Dendritic cell treated with granulocyte-macrophage colony-stimulating factor and Interleukin-4, amounts not matched to agents 40 ng/mL and 50 ng/mL, for 4 days (primary cell): ENCODE measurements at regions not wholly inside any gene's neighbourhood (a gene's known extent, or its start where the extent isn't known, plus 50 kb on each side); places are given as distances from the start of the nearest gene placed in this dataset.

Experiments used
- H3K27ac Mint-ChIP-seq: one replicate; pipeline ENCODE4 v1.8.0; 2022; ENCODE audit warnings: mild to moderate bottlenecking, mixed read lengths
- H3K27me3 Mint-ChIP-seq: one replicate; pipeline ENCODE4 v1.8.0; 2022; ENCODE audit warnings: mild to moderate bottlenecking, mixed read lengths
- H3K36me3 Mint-ChIP-seq: one replicate; pipeline ENCODE4 v1.8.0; 2022; ENCODE audit warnings: low read depth, mixed read lengths
- H3K4me1 Mint-ChIP-seq: one replicate; pipeline ENCODE4 v1.8.0; 2022; ENCODE audit warnings: low read depth, mixed read lengths
- H3K4me3 Mint-ChIP-seq: one replicate; pipeline ENCODE4 v1.8.0; 2022; ENCODE audit warnings: mild to moderate bottlenecking, moderate library complexity, mixed read lengths
- H3K9me3 Mint-ChIP-seq: one replicate; pipeline ENCODE4 v1.8.0; 2022; ENCODE audit warnings: mixed read lengths
- intact Hi-C: fragments of 100-400 bp; cut with micrococcal nuclease; formaldehyde crosslinking; loops from one replicate; pipeline ENCODE4 v1.15.0; 2022

DNA sequence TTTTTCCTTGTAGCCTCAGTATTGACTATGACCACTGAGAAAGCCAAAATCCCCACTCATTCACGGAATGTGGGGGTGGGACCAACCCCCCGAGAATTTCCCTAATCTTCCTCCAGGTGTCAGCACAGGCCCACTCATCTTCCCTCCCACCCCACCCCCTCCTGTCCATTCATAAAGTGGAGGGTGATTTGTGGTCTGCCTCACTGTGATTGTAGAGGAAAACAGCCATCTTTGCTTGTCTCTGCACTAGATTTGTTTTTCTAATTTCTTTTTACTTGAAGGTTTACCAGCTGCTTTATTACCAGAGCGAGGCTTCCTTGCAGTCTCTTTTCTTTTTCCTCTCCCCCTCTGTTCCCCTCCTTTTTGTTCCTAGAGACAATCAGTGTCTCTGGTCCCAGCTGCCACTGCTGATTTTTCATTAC, 171.8 kb downstream of the ICOS start:
- intact Hi-C loops: no loop called here
- Mint-ChIP-seq H3K27ac (no peak overlapping the region), H3K9me3 (no peaks in the 10 kb centered on the region), H3K4me1 (peaks cover 22% of the 10 kb centered on the region), H3K27me3 (peaks cover 16% of the 10 kb centered on the region), H3K4me3 (no peak overlapping the region), H3K36me3 (no peaks in the 10 kb centered on the region)

- H3K4me3 Mint-ChIP-seq: no peak overlapping the region
- H3K4me1 Mint-ChIP-seq: peaks cover 22% of the 10 kb centered on the region
- intact Hi-C loops: no loop called here
- no peaks in the 10 kb centered on the region for H3K9me3 Mint-ChIP-seq
- H3K27me3 Mint-ChIP-seq: peaks cover 16% of the 10 kb centered on the region
- no peak overlapping the region for H3K27ac Mint-ChIP-seq
- no peaks in the 10 kb centered on the region for H3K36me3 Mint-ChIP-seq
Observed at GRCh38 chr2:204108781-204109295, 172.3 kb downstream of the ICOS start.

DNA sequence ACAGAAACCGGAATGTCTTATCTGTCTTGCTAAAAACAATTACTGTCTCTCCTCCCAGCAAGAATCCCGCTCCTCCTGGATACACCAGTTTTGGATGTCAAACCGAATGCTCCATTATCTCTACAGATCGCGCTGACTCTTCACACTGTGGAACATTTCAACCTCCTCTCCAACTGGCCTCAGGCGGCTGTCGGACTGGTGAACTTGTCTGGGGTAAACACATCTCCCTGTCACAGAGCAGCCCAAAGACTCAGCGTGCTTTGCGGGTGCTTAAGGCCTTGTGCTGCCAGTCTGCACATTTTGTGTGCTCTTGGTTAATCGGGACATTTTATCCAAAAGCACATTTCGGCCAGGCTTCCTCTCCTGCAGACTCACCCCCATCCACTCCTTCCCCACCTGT, 173.1 kb downstream of the ICOS start:
- H3K27ac Mint-ChIP-seq: no peak overlapping the region
- no peaks in the 10 kb centered on the region for H3K36me3 Mint-ChIP-seq
- peaks cover 22% of the 10 kb centered on the region for H3K4me1 Mint-ChIP-seq
- intact Hi-C loops: no loop called here
- H3K4me3 Mint-ChIP-seq: no peak overlapping the region
- no peaks in the 10 kb centered on the region for H3K9me3 Mint-ChIP-seq
- H3K27me3 Mint-ChIP-seq: peaks cover 16% of the 10 kb centered on the region

DNA sequence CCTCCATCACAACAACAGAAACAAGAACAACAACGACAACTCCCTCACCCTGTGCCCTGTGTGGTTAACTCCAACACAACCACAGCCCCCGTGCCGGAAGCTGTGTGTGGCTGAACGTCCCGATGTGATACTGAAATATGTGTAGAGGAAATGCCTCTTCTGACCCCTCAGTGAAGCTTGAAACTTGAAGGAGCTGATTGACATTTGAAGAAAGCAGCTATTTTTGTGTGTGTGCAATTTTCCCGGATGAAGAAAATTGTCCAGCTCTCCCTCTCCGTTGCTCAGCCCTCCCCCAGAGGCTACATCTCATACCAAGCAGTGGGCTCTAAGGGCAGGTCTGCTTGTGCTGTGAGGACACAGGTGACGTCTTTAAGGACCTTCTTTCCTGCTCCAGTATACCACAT, 173.8 kb downstream of the ICOS start:
- peaks cover 22% of the 10 kb centered on the region for H3K4me1 Mint-ChIP-seq
- H3K27me3 Mint-ChIP-seq: peaks cover 16% of the 10 kb centered on the region
- H3K9me3 Mint-ChIP-seq: no peaks in the 10 kb centered on the region
- intact Hi-C loops: no loop called here
- H3K4me3 Mint-ChIP-seq: no peak overlapping the region
- H3K36me3 Mint-ChIP-seq: no peaks in the 10 kb centered on the region
- no peak overlapping the region for H3K27ac Mint-ChIP-seq

- no peak overlapping the region for H3K27ac Mint-ChIP-seq
- no peaks in the 10 kb centered on the region for H3K9me3 Mint-ChIP-seq
- peaks cover 22% of the 10 kb centered on the region for H3K4me1 Mint-ChIP-seq
- peaks cover 16% of the 10 kb centered on the region for H3K27me3 Mint-ChIP-seq
- intact Hi-C loops: no loop called here
- H3K36me3 Mint-ChIP-seq: no peaks in the 10 kb centered on the region
- no peak overlapping the region for H3K4me3 Mint-ChIP-seq
Observed at GRCh38 chr2:204110751-204111516, 174.4 kb downstream of the ICOS start.

GRCh38 chr2:204112084-204112770, 175.7 kb downstream of the ICOS start:
- no peak overlapping the region for H3K27ac Mint-ChIP-seq
- no peak overlapping the region for H3K4me3 Mint-ChIP-seq
- intact Hi-C loops: no loop called here
- no peaks in the 10 kb centered on the region for H3K9me3 Mint-ChIP-seq
- H3K27me3 Mint-ChIP-seq: peaks cover 16% of the 10 kb centered on the region
- H3K36me3 Mint-ChIP-seq: no peaks in the 10 kb centered on the region
- H3K4me1 Mint-ChIP-seq: peaks cover 22% of the 10 kb centered on the region

DNA sequence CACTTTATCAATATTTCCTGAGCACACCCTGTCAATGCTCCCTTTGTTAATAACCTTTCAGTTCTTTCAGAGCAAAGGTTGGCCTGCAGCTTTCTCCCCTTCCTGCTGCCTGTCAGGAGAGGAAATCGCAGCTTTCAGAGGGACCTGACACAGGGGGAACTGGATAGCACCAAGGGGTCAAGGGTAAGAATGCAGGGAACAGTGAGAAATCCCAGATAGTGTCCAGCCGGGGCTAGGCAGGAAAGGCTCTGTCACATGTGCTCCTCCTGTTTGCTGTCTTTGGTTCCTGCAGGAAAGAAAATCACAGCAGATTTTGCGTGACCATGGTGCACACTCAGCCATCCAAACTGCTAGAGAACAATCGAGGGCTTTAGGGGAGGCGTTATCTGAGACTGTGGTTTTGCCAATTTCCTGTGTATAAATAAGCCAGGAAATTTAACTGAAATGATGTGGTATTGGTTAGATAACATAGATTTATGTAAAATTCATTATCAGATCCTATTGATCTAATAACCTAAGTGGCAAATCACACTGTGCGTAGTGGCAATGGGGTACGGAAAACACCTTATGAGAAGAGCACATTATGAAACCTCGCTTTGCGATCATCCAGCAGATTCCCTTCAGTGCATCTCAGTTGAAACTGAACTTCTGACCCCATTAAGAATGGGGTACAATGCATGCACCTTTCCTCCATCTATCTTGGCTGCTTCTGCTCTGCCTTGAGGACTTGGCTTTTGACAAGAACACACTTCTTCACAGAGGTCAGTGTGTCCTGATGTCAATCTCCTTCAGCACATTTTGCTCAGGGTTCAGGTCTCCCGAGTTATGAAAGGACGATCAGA, 178.0 kb downstream of the ICOS start:
- Mint-ChIP-seq H3K36me3 (no peaks in the 10 kb centered on the region), H3K4me3 (no peak overlapping the region), H3K27ac (no peak overlapping the region), H3K4me1 (peaks cover 17% of the 10 kb centered on the region), H3K27me3 (peaks cover 11% of the 10 kb centered on the region), H3K9me3 (no peaks in the 10 kb centered on the region)
- intact Hi-C loops: no loop called here

- Mint-ChIP-seq H3K4me1 (peaks cover 10% of the 10 kb centered on the region), H3K36me3 (no peaks in the 10 kb centered on the region), H3K27ac (no peak overlapping the region), H3K9me3 (no peaks in the 10 kb centered on the region), H3K4me3 (no peak overlapping the region), H3K27me3 (peaks cover 2% of the 10 kb centered on the region)
- intact Hi-C loops: no loop called here
Observed at GRCh38 chr2:204115137-204116056, 178.8 kb downstream of the ICOS start.

DNA sequence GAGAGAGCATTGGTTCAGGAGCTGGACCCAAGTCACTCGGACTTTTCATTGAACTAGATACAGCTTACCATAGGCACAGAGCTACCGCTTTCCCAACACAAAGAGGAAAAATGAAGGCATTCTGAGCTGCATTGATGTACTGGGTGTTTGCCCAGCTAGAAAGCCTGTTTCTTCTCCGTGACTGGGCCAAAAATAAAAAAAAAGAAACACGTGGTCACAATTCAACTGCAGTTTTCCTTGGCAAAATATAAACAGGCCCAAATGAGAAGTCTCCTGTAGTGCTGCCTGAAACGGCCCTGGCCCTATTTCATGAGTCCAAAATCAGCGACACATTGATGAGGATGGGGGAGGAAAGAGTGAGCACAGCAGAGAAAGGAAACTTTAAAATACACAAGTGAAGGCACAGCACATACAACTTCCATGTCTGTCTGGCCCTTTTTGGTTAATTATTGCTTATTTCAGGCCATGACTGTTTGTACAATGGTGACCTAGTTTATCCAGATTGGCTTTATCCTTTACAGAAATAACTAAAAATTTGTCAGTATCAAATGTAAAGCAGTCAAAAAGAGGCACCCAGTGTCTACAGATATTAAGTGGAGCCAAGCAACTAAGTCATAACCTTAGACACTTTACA, 179.7 kb downstream of the ICOS start:
- intact Hi-C loops: no loop called here

GRCh38 chr2:204122425-204122824, 185.9 kb downstream of the ICOS start:
- H3K4me1 Mint-ChIP-seq: no peaks in the 10 kb centered on the region
- H3K36me3 Mint-ChIP-seq: no peaks in the 10 kb centered on the region
- intact Hi-C loops: no loop called here
- no peak overlapping the region for H3K27ac Mint-ChIP-seq
- H3K4me3 Mint-ChIP-seq: no peak overlapping the region
- H3K27me3 Mint-ChIP-seq: no peaks in the 10 kb centered on the region
- no peaks in the 10 kb centered on the region for H3K9me3 Mint-ChIP-seq

More for the DNA sequence above, 179.7 kb downstream of the ICOS start:
- H3K4me3 Mint-ChIP-seq: no peak overlapping the region
- H3K36me3 Mint-ChIP-seq: no peaks in the 10 kb centered on the region
- no peaks in the 10 kb centered on the region for H3K27me3 Mint-ChIP-seq
- no peak overlapping the region for H3K27ac Mint-ChIP-seq
- peaks cover 1% of the 10 kb centered on the region for H3K4me1 Mint-ChIP-seq
- H3K9me3 Mint-ChIP-seq: no peaks in the 10 kb centered on the region

- H3K4me1 Mint-ChIP-seq: no peaks in the 10 kb centered on the region
- H3K4me3 Mint-ChIP-seq: no peak overlapping the region
- no peaks in the 10 kb centered on the region for H3K36me3 Mint-ChIP-seq
- intact Hi-C loops: no loop called here
- no peaks in the 10 kb centered on the region for H3K9me3 Mint-ChIP-seq
- no peak overlapping the region for H3K27ac Mint-ChIP-seq
- H3K27me3 Mint-ChIP-seq: no peaks in the 10 kb centered on the region
Observed at GRCh38 chr2:204124140-204124750, 187.7 kb downstream of the ICOS start.

GRCh38 chr2:204126705-204127104, 190.1 kb downstream of the ICOS start:
- intact Hi-C loops: no loop called here
- no peak overlapping the region for H3K4me3 Mint-ChIP-seq
- no peaks in the 10 kb centered on the region for H3K36me3 Mint-ChIP-seq
- H3K27ac Mint-ChIP-seq: no peak overlapping the region
- H3K4me1 Mint-ChIP-seq: no peaks in the 10 kb centered on the region
- no peaks in the 10 kb centered on the region for H3K27me3 Mint-ChIP-seq
- no peaks in the 10 kb centered on the region for H3K9me3 Mint-ChIP-seq
